ENCODE measurements at regions not wholly inside any gene's neighbourhood (a gene's known extent, or its start where the extent isn't known, plus 50 kb on each side); places are given as distances from the start of the nearest gene placed in this dataset.
"Not testable (repeated sequence)": the region's sequence is repeated elsewhere in the genome, so short reads cannot be mapped to it uniquely, and the experiment has no call there.

GRCh38 chr19:14286594-14286993, 80.6 kb upstream of the ADGRL1 start:
- not testable (repeated sequence) for TF ChIP-seq CTCF (IDR thresholded peaks at IDR 0.05 in 4 of 5, conservative IDR thresholded peaks at IDR 0.05 in 1 of 5); POLR2A (IDR thresholded peaks at IDR 0.05)
